Peyer's patch (tissue), 4 donors: ENCODE measurements at regions not wholly inside any gene's neighbourhood (a gene's known extent, or its start where the extent isn't known, plus 50 kb on each side); places are given as distances from the start of the nearest gene placed in this dataset.
"Not testable (repeated sequence)": the region's sequence is repeated elsewhere in the genome, so short reads cannot be mapped to it uniquely, and the experiment has no call there.

Experiments used
- DNase-seq, 3 donors: peaks; one replicate each; pipeline ENCODE4 v3.0.0-alpha.2; 2017 to 2019
- H3K27ac ChIP-seq, 4 donors: fragments of 200-600 bp; sonication (generic); one replicate each; pipeline ENCODE4 v1.5.1; 2016 to 2019
- H3K27me3 ChIP-seq, 2 donors: fragments of 200-600 bp; sonication (generic); one replicate each; pipeline ENCODE4 v1.5.1; 2019
- H3K36me3 ChIP-seq, 3 donors: fragments of 200-600 bp; sonication (generic); one replicate each; pipeline ENCODE4 v1.5.1; 2016 to 2019
- H3K4me1 ChIP-seq, 4 donors: fragments of 200-600 bp; sonication (generic); one replicate each; pipeline ENCODE4 v1.5.1; 2016 to 2019
- H3K4me3 ChIP-seq, 4 donors: fragments of 200-600 bp; sonication (generic); 1 replicate in 3 of 4; 2 replicates in 1 of 4; pipeline ENCODE4 v1.5.1; 2016 to 2019; ENCODE audit warnings: mild to moderate bottlenecking in 1 of 4
- H3K9me3 ChIP-seq, 4 donors: fragments of 200-600 bp; sonication (generic); one replicate each; pipeline ENCODE4 v1.5.1; 2016 to 2019; ENCODE audit warnings: mild to moderate bottlenecking in 1 of 4
- CTCF ChIP-seq, 6 experiments: fragments of 450-650 bp in 4 of 6; fragments of 200-600 bp in 2 of 6; sonication (generic) in 1 of 6; IDR thresholded peaks; one replicate each; pipeline ENCODE4 v1.5.1; 2017 to 2019; ENCODE audit warnings: antibody characterized with exemption in 6 of 6, mild to moderate bottlenecking in 3 of 6, moderate library complexity in 1 of 6
- POLR2A ChIP-seq, 2 donors: fragments of 450-650 bp; IDR thresholded peaks; one replicate each; pipeline ENCODE4 v1.5.1; 2017; ENCODE audit warnings: antibody characterized with exemption in 2 of 2, mild to moderate bottlenecking in 2 of 2, moderate library complexity in 2 of 2

DNA sequence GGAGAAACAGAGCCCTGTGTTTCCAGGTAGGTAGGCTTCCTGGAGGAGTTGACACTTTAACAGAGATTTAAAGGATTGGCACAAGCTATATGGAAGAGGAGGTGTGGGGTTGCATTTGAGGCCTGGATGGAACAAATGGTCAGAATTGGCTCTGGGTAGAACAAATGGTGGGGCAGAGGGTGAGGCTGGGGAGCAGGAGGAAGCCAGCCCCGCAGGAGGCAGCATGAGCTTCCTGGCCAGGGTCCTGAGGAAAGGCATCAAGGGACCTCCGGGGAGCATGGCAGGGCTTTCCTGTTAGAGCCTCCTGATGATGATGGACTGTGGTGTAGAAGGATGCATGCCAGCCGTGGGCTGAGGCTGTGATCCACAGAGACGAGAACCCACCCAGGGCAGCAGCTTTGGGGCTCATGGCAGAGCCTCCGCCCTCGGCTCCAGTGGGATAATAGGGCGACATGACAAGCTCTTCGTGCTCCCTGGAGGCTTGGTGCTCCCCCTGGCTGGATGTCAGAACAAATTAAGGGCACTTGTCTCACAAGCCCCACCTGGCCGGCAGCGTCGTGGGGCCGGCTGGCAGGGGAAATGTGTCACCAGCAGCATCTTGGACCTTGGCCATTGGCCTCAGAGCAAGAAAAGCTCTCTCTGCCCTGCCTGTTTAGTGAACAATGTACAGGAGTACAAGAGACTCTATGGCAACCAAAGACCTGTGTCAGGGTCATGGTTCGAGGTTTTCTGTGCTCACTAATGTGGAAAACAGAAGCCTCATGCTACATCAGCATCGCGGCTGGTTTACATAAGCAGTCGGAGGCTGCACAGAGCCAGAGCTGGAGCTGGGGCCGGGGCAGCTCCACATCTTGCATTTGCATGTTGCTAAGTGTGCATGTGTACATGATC, 153.5 kb downstream of the MYCN start:
- Histone ChIP-seq H3K4me1 (peaks cover 0 to 21% (median 0%) of the 10 kb centered on the region in 4 donors), H3K27me3 (no peaks in the 10 kb centered on the region), H3K9me3 (no peaks in the 10 kb centered on the region), H3K4me3 (no peak overlapping the region), H3K36me3 (no peaks in the 10 kb centered on the region), H3K27ac (peak overlapping the region in 3 of 4 donors; percentile 55 to 83 (median 77))
- TF ChIP-seq CTCF (IDR thresholded peaks at IDR 0.05) (peak in 3 of 6 experiments; percentile 8 to 44 (median 37)), POLR2A (IDR thresholded peaks at IDR 0.05) (peak; percentile 48 to 54)
- DNase-seq = peak in 2 of 3 donors; percentile 85 to 86

GRCh38 chr2:16092861-16093638, 152.7 kb downstream of the MYCN start:
- Histone ChIP-seq H3K9me3 (no peaks in the 10 kb centered on the region), H3K4me3 (no peak overlapping the region), H3K27me3 (no peaks in the 10 kb centered on the region), H3K4me1 (peaks cover 0 to 21% (median 0%) of the 10 kb centered on the region in 4 donors), H3K36me3 (no peaks in the 10 kb centered on the region), H3K27ac (peak overlapping the region in 1 of 4 donors; percentile 74)
- no peak for DNase-seq
- TF ChIP-seq CTCF (IDR thresholded peaks at IDR 0.05) (no peak), POLR2A (IDR thresholded peaks at IDR 0.05) (no peak)

DNA sequence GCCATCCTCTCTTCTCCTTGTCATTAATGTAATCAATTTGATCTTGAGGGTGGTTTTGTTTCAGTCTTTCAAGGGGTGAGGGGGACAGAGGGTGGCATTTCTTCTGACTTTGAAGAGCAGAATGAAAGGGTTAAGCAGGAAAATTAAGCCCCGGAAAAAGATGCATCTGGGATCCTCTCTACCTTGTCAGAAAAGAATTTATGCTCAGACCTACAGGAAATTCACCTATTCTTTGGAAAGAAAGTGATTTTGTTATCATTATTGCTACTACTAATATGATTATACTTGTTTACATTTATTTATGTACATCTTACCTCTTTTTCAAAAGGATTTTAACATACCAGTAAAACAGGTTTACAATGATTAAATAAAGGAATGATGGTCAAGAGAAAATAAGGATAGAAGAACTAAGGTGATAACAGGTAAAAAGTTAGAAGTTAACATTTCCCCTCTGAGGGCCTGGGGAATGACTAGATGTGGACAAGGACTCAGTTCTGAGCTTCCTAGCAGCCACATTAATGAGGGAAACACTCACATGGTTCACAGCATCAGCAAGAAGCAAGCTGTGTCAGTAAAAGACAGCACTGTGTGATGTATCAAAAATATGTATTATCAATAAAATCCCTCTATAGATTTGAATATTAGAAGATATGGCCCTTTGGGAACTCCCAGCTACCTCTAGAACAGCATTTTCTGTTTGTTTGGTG, 151.4 kb downstream of the MYCN start:
- Histone ChIP-seq H3K27ac (no peak overlapping the region), H3K36me3 (no peaks in the 10 kb centered on the region), H3K4me1 (peaks cover 0 to 17% (median 0%) of the 10 kb centered on the region in 4 donors), H3K4me3 (no peak overlapping the region), H3K27me3 (no peaks in the 10 kb centered on the region), H3K9me3 (no peaks in the 10 kb centered on the region)
- TF ChIP-seq POLR2A (IDR thresholded peaks at IDR 0.05) (no peak), CTCF (IDR thresholded peaks at IDR 0.05) (no peak)
- no peak for DNase-seq

DNA sequence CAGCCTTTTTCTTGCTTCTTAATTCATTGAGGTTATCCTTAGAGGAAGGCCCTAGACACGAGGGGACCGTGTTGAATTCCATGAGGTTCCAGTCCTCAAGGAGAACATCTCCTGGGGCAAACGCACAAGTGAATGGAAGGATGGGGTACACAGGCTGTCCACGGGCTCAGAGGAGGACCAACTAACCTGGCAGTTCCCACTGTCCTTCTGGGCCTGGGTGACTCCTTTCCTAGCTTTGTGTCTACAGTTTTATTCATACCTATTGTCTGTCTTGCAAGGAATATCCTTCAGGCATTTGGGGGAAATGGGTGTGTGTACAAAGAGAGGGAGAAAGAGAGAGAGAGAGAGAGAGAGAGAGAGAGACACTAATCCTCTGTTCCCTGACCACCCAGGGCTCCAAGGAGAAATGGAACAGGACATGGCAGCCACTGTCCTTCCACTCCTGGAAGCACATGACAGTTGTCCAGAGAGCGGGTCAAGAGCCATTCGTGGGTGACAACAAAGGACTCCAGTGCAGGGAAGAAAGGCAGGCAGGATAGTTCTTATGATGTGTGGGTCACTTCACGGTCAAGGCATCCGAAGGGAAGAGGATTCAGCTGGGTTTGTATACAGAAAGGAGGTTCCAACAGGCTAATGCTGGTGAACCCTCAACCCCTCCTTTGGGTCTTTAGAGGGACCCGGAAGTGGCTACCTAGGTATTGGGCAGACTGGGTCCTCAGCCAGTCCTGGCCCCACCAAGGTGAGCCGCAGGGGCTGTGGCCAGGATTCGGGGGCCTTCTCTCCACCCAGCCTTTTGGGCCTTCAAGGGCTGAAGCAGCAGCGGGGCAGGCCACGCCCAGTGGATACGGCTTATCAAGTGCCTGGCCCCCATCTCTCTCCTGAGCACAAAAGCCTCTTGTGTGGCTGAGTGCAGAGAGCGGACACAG, 150.6 kb downstream of the MYCN start:
- H3K27me3 ChIP-seq = no peaks in the 10 kb centered on the region
- no peaks in the 10 kb centered on the region for H3K36me3 ChIP-seq
- DNase-seq = no peak
- H3K27ac ChIP-seq = no peak overlapping the region
- no peaks in the 10 kb centered on the region for H3K9me3 ChIP-seq
- TF ChIP-seq CTCF (IDR thresholded peaks at IDR 0.05) (no peak), POLR2A (IDR thresholded peaks at IDR 0.05) (no peak)
- no peak overlapping the region for H3K4me3 ChIP-seq
- peaks cover 0 to 14% (median 0%) of the 10 kb centered on the region in 4 donors for H3K4me1 ChIP-seq

DNA sequence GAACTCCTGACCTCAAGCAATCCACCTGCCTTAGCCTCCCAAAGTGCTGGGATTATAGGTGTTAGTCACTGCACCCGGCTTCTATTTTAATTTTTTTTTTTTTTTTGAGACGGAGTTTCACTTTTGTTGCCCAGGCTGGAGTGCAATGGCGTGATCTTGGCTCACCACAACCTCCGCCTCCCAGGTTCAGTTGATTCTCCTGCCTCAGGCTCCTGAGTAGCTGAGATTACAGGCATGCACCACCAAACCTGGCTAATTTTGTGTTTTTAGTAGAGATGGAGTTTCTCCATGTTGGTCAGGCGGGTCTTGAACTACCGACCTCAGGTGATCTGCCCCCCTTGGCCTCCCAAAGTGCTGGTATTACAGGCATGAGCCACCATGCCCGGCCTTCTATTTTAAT, 149.1 kb downstream of the MYCN start:
- H3K36me3 ChIP-seq, H3K4me1 ChIP-seq, H3K9me3 ChIP-seq, H3K4me3 ChIP-seq, H3K27ac ChIP-seq, DNase-seq, H3K27me3 ChIP-seq: not testable (repeated sequence)
